ENCODE measurements at regions not wholly inside any gene's neighbourhood (a gene's known extent, or its start where the extent isn't known, plus 50 kb on each side); places are given as distances from the start of the nearest gene placed in this dataset.

DNA sequence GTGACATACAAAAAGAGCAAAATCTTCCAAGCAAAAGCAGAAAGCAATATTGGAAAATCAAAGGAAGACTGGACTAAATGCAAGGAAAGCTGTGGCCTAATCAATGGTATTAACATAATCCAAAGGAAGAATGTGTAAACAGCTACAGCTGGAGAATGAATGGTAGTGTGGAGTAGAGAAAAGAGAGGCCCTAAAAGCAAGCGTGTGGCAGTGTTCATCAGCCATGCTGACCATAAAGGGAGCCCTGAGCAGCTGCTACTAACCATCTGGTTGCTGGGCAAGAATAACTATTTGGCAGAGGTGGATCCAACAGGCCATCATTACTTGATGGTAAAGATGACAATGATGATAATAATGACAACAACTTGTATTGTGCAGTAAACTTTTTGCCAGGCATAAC is 148.5 kb upstream of the BEND6 start (continued):
- TF ChIP-seq, protein P1, sequence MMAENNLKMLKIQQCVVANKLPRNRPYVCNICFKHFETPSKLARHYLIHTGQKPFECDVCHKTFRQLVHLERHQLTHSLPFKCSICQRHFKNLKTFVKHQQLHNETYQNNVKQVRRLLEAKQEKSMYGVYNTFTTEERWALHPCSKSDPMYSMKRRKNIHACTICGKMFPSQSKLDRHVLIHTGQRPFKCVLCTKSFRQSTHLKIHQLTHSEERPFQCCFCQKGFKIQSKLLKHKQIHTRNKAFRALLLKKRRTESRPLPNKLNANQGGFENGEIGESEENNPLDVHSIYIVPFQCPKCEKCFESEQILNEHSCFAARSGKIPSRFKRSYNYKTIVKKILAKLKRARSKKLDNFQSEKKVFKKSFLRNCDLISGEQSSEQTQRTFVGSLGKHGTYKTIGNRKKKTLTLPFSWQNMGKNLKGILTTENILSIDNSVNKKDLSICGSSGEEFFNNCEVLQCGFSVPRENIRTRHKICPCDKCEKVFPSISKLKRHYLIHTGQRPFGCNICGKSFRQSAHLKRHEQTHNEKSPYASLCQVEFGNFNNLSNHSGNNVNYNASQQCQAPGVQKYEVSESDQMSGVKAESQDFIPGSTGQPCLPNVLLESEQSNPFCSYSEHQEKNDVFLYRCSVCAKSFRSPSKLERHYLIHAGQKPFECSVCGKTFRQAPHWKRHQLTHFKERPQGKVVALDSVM (CRISPR knock-in tag; IDR thresholded peaks at IDR 0.05), result no peak
- TF ChIP-seq PLRG1 (conservative IDR thresholded peaks at IDR 0.05) (no peak), TCF7L2 (IDR thresholded peaks at IDR 0.05; ENCODE audit: low read depth, low read length) (no peak), FOXP1 (IDR thresholded peaks at IDR 0.05) (no peak), FOXP1 (CRISPR knock-in tag; IDR thresholded peaks at IDR 0.05) (no peak), ZNF672 (CRISPR knock-in tag; IDR thresholded peaks at IDR 0.05) (no peak)

DNA sequence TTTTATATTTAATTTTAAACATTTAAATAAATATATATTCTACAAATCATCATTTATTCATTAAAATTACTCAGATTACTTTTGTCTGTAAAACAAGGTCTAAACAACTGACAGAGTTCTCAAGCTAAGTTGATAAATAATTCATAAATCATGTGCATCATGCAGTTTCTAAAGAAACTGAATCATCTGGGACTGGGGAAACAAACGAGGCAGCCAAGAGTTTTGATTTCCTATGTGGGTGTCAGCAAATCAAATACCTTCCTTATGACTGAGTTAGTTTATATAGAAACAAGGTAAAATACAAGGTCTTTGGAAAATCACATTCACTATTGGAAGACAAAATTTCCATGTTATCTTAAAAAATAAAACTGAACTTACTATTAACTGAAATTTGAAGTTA is 149.9 kb upstream of the BEND6 start:
- Histone ChIP-seq H3K4me3 (replicated peaks in 1 of 3; ENCODE audit: insufficient read depth in 1 of 3, low read depth in 2 of 3, low read length in 3 of 3) (no peak overlapping the region), H3K4me1 (ENCODE audit: insufficient read depth, low read length) (peaks cover 16% of the 10 kb centered on the region), H3K36me3 (replicated peaks in 1 of 2; ENCODE audit: control insufficient read depth in 1 of 2, insufficient read depth in 2 of 2, low read length in 2 of 2) (no peaks in the 10 kb centered on the region), H3K27ac (ENCODE audit: extremely low read length, insufficient read depth, low read length) (no peak overlapping the region), H3K79me2 (ENCODE audit: insufficient read depth, low read length) (no peaks in the 10 kb centered on the region), H3K9ac (ENCODE audit: insufficient read depth, low read depth, low read length) (no peak overlapping the region), H3K4me2 (ENCODE audit: low read depth, low read length) (no peak overlapping the region), H2AFZ (ENCODE audit: low read length) (no peak overlapping the region), H4K20me1 (ENCODE audit: insufficient read depth, low read length) (no peaks in the 10 kb centered on the region), H3K9me3 (ENCODE audit: low read length) (no peaks in the 10 kb centered on the region), H3K27me3 (ENCODE audit: control insufficient read depth in 1 of 2, insufficient read depth in 2 of 2, low read length in 2 of 2) (no peaks in the 10 kb centered on the region)
- POLR2A ChIA-PET, result no interaction called here
- DNase-seq (ENCODE audit: low spot score) (no peak), FAIRE-seq (no peak), ATAC-seq (no peak)
- 50% methylated on average over 1 of the region's 1 CpG for WGBS (ENCODE audit: low lambda C conversion rate)
- in situ Hi-C loops (cut with HindIII; ENCODE audit: extremely low pct_ligation_motif_present, low pct_unique_long_range_greater_than_20kb), result no loop called here
- CTCF ChIA-PET (ENCODE audit: low intra/inter-chr PET ratio, low total read pairs), result no interaction called here
- no TSS peak for BruUV-seq (replicated peaks)
- intact Hi-C loops (cut with micrococcal nuclease; ENCODE audit: unreplicated experiment), result no loop called here
- TF ChIP-seq ZIK1 (CRISPR knock-in tag; IDR thresholded peaks at IDR 0.05; ENCODE audit: borderline replicate concordance, low read depth) (no peak), GATAD2A (CRISPR knock-in tag; IDR thresholded peaks at IDR 0.05) (no peak), PLRG1 (conservative IDR thresholded peaks at IDR 0.05) (no peak)
- TF ChIP-seq, protein P2, sequence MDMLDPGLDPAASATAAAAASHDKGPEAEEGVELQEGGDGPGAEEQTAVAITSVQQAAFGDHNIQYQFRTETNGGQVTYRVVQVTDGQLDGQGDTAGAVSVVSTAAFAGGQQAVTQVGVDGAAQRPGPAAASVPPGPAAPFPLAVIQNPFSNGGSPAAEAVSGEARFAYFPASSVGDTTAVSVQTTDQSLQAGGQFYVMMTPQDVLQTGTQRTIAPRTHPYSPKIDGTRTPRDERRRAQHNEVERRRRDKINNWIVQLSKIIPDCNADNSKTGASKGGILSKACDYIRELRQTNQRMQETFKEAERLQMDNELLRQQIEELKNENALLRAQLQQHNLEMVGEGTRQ (IDR thresholded peaks at IDR 0.05; ENCODE audit: low read depth, low read length), result no peak
- TF ChIP-seq, protein P2 (CRISPR knock-in tag; IDR thresholded peaks at IDR 0.05; ENCODE audit: borderline replicate concordance), result no peak
- TF ChIP-seq, protein P3, sequence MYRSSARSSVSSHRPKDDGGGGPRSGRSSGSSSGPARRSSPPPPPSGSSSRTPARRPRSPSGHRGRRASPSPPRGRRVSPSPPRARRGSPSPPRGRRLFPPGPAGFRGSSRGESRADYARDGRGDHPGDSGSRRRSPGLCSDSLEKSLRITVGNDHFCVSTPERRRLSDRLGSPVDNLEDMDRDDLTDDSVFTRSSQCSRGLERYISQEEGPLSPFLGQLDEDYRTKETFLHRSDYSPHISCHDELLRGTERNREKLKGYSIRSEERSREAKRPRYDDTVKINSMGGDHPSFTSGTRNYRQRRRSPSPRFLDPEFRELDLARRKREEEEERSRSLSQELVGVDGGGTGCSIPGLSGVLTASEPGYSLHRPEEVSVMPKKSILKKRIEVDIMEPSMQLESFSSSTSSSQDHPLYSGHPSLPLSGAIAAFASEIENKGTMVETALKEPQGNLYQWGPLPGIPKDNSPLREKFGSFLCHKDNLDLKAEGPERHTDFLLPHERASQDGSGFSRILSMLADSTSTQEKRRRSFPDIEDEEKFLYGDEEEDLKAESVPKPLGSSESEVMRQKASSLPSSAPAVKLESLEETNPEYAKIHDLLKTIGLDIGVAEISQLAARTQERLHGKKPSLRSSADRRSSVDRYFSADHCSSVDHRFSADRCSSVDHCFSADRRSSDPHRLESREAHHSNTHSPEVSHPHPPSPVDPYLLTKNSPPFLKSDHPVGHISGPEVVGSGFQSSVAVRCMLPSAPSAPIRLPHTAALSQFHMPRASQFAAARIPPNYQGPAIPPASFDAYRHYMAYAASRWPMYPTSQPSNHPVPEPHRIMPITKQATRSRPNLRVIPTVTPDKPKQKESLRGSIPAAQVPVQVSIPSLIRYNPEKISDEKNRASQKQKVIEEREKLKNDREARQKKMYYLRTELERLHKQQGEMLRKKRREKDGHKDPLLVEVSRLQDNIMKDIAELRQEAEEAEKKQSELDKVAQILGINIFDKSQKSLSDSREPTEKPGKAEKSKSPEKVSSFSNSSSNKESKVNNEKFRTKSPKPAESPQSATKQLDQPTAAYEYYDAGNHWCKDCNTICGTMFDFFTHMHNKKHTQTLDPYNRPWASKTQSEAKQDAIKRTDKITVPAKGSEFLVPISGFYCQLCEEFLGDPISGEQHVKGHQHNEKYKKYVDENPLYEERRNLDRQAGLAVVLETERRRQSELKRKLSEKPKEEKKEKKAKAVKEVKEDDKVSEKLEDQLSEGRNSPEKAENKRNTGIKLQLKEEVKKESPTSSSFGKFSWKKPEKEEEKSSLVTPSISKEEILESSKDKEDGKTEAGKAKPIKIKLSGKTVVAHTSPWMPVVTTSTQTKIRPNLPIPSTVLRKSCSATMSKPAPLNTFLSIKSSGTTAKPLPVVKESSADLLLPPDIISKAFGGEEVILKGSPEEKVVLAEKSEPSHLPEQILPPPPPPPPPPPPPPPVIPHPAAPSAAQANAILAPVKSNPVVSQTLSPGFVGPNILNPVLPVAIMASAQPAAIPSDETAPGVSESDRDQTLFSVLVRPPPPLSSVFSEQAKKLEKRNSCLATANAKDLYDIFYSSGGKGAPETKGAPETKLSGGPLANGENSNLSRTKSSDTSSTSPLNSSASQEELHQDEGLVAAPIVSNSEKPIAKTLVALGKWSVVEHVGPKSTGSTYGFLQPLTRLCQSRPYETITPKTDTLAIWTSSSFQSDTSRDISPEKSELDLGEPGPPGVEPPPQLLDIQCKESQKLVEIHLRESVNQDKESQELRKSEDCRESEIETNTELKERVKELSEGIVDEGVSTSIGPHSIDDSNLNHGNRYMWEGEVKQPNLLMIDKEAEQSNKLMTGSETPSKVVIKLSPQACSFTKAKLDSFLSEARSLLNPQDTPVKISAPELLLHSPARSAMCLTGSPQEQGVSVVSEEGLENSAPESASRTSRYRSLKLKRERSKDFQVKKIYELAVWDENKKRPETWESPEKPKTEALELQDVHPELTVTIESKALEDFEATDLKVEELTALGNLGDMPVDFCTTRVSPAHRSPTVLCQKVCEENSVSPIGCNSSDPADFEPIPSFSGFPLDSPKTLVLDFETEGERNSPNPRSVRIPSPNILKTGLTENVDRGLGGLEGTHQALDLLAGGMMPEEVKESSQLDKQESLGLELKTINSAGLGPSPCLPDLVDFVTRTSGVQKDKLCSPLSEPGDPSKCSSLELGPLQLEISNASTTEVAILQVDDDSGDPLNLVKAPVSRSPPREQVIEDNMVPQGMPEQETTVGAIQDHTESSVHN (CRISPR knock-in tag; IDR thresholded peaks at IDR 0.05), result no peak

Measured in HepG2 (cell line).